Colonic mucosa (tissue), 4 donors: ENCODE measurements at regions not wholly inside any gene's neighbourhood (a gene's known extent, or its start where the extent isn't known, plus 50 kb on each side); places are given as distances from the start of the nearest gene placed in this dataset.

Source experiments
- DNase-seq: peaks from one replicate; pipeline ENCODE4 v3.0.0-alpha.2; 2020
- H3K27ac ChIP-seq: fragments of 200-600 bp; one replicate; pipeline ENCODE4 v1.8.0; 2021
- H3K27me3 ChIP-seq: fragments of 200-600 bp; one replicate; pipeline ENCODE4 v1.8.0; 2021
- H3K36me3 ChIP-seq: fragments of 200-600 bp; one replicate; pipeline ENCODE4 v1.8.0; 2021
- H3K4me1 ChIP-seq: fragments of 200-600 bp; one replicate; pipeline ENCODE4 v1.8.0; 2021; ENCODE audit warnings: mild to moderate bottlenecking
- H3K4me3 ChIP-seq: fragments of 200-600 bp; one replicate; pipeline ENCODE4 v1.8.0; 2021
- H3K9ac ChIP-seq, 2 donors: one replicate each; pipeline ENCODE4 v1.7.0; 2013; ENCODE audit warnings: control low read depth in 2 of 2, low read depth in 2 of 2, low read length in 2 of 2
- H3K9me3 ChIP-seq: fragments of 200-600 bp; one replicate; pipeline ENCODE4 v1.8.0; 2021
- intact Hi-C: fragments of 100-400 bp; cut with DNase I; formaldehyde crosslinking; loops from one replicate; pipeline ENCODE4 v1.14.1; 2022
- TF ChIP-seq, protein P1 (sequence below): fragments of 200-600 bp; IDR thresholded peaks from one replicate; pipeline ENCODE4 v1.8.0; 2022; ENCODE audit warnings: antibody characterized with exemption, mild to moderate bottlenecking
- donor health status: healthy.
- donor health status: DM: no; HTN: no; CAD: no.
- donor health status: DM: no; HTN: no; CAD: no.

DNA sequence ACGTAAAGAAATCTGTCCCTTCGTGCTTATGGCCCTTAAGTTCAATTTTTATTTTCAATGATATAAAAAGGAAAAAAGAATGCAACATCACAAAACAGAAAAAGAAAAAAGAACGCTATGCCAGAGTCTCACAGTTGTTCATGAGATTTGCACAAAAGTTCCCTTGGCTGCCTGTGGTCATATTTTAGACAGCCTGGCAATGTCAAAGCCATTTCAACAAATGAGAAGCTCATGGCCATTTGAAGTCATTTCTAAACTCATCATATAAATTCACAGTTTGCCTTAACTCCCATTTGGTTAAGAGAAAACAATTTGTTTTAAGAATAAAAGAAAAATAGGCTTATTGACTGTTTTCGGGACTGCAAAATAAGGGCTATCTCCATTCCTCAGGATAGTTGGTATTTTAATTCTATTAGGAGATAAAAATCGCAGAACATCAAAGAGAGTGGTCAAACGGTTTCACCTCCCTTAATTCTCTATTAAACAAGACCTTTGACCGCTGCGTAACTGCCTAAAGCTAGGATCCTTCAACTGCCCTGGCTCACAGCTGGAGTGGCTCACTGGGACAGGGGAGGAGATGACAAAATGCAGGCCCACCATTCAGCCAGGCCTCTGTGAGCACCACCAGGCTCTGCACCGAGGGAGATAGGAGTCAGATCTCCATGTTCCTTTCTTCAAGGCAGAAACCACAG is 119.2 kb upstream of the DAAM1 start:
- no peaks in the 10 kb centered on the region for H3K4me1 ChIP-seq
- DNase-seq: no peak

GRCh38 chr14:59075506-59075905 is 113.0 kb upstream of the DAAM1 start:
- H3K27me3 ChIP-seq: no peaks in the 10 kb centered on the region
- no peaks in the 10 kb centered on the region for H3K9me3 ChIP-seq
- intact Hi-C loops: no loop called here
- H3K9ac ChIP-seq: no peak overlapping the region
- no peaks in the 10 kb centered on the region for H3K36me3 ChIP-seq
- H3K4me1 ChIP-seq: no peaks in the 10 kb centered on the region
- TF ChIP-seq, protein P1, sequence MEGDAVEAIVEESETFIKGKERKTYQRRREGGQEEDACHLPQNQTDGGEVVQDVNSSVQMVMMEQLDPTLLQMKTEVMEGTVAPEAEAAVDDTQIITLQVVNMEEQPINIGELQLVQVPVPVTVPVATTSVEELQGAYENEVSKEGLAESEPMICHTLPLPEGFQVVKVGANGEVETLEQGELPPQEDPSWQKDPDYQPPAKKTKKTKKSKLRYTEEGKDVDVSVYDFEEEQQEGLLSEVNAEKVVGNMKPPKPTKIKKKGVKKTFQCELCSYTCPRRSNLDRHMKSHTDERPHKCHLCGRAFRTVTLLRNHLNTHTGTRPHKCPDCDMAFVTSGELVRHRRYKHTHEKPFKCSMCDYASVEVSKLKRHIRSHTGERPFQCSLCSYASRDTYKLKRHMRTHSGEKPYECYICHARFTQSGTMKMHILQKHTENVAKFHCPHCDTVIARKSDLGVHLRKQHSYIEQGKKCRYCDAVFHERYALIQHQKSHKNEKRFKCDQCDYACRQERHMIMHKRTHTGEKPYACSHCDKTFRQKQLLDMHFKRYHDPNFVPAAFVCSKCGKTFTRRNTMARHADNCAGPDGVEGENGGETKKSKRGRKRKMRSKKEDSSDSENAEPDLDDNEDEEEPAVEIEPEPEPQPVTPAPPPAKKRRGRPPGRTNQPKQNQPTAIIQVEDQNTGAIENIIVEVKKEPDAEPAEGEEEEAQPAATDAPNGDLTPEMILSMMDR: no peak
- no peak overlapping the region for H3K4me3 ChIP-seq
- no peak overlapping the region for H3K27ac ChIP-seq
- DNase-seq: no peak

More for the DNA sequence above, 119.2 kb upstream of the DAAM1 start:
- intact Hi-C loops: no loop called here
- TF ChIP-seq, protein P1: no peak
- no peaks in the 10 kb centered on the region for H3K9me3 ChIP-seq
- no peak overlapping the region for H3K9ac ChIP-seq
- no peaks in the 10 kb centered on the region for H3K36me3 ChIP-seq
- no peaks in the 10 kb centered on the region for H3K27me3 ChIP-seq
- no peak overlapping the region for H3K4me3 ChIP-seq
- H3K27ac ChIP-seq: no peak overlapping the region

DNA sequence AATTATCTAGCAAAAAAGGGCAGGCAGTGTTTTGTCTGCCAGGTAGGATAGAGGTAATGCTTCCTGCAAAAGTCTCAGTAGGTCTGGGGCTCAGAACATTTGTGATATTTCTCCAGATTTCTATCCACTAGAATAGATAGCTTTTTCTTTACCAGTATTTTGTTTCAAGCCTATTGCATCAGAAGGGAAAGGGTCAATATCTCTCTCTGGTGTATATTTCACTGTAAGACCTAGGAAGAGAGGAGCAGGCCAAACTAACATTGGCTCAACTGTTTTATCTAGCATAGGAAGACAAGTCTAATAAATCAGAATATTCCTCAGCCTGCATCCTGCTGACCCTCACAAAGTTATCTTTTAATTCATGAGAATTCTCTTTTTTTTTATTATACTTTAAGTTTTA is 106.7 kb upstream of the DAAM1 start:
- H3K9me3 ChIP-seq: no peaks in the 10 kb centered on the region
- no peak overlapping the region for H3K27ac ChIP-seq
- H3K9ac ChIP-seq: no peak overlapping the region
- H3K4me3 ChIP-seq: no peak overlapping the region
- intact Hi-C loops: no loop called here
- no peaks in the 10 kb centered on the region for H3K36me3 ChIP-seq
- no peak for DNase-seq
- no peaks in the 10 kb centered on the region for H3K4me1 ChIP-seq
- H3K27me3 ChIP-seq: no peaks in the 10 kb centered on the region
- TF ChIP-seq, protein P1: no peak

- H3K27me3 ChIP-seq: no peaks in the 10 kb centered on the region
- no peak for DNase-seq
- H3K9ac ChIP-seq: no peak overlapping the region
- no peak overlapping the region for H3K27ac ChIP-seq
- intact Hi-C loops: no loop called here
- no peaks in the 10 kb centered on the region for H3K9me3 ChIP-seq
- no peaks in the 10 kb centered on the region for H3K4me1 ChIP-seq
- H3K36me3 ChIP-seq: no peaks in the 10 kb centered on the region
- TF ChIP-seq, protein P1: no peak
- H3K4me3 ChIP-seq: no peak overlapping the region
Measured at GRCh38 chr14:59085207-59085739, 103.2 kb upstream of the DAAM1 start.

GRCh38 chr14:59086241-59086882 is 102.1 kb upstream of the DAAM1 start:
- no peak overlapping the region for H3K4me3 ChIP-seq
- TF ChIP-seq, protein P1: no peak
- no peak overlapping the region for H3K9ac ChIP-seq
- no peak overlapping the region for H3K27ac ChIP-seq
- no peaks in the 10 kb centered on the region for H3K9me3 ChIP-seq
- H3K36me3 ChIP-seq: no peaks in the 10 kb centered on the region
- no peaks in the 10 kb centered on the region for H3K27me3 ChIP-seq
- DNase-seq: no peak
- H3K4me1 ChIP-seq: no peaks in the 10 kb centered on the region
- intact Hi-C loops: no loop called here
